ENCODE measurements at regions not wholly inside any gene's neighbourhood (a gene's known extent, or its start where the extent isn't known, plus 50 kb on each side); places are given as distances from the start of the nearest gene placed in this dataset.

DNA sequence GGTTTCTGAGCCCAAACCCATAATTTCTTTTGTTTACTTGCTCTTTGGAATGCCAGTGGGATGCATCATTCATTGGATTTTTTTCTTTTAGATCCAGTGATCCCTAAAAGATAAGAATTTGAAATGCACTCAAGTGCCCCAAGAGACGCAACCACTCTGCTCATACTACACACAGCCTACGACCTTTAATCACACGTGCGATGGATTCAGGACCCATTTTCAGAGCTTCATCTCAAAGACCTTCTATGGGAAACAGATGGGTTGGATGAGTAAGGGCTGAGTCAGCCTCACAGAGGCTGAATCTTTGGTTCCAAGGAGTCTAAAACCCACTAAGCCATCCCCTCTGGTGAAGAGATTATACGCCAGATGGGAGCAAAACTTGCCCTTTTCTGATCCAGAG lies 265.5 kb upstream of the EXOC2 start:
- TF ChIP-seq FOXJ3 (CRISPR knock-in tag; IDR thresholded peaks at IDR 0.05; ENCODE audit: borderline replicate concordance) (no peak), JUN (CRISPR knock-in tag; IDR thresholded peaks at IDR 0.05) (no peak)
- TF ChIP-seq, protein P1, sequence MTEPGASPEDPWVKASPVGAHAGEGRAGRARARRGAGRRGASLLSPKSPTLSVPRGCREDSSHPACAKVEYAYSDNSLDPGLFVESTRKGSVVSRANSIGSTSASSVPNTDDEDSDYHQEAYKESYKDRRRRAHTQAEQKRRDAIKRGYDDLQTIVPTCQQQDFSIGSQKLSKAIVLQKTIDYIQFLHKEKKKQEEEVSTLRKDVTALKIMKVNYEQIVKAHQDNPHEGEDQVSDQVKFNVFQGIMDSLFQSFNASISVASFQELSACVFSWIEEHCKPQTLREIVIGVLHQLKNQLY (CRISPR knock-in tag; IDR thresholded peaks at IDR 0.05), result no peak
- TF ChIP-seq, protein P2, sequence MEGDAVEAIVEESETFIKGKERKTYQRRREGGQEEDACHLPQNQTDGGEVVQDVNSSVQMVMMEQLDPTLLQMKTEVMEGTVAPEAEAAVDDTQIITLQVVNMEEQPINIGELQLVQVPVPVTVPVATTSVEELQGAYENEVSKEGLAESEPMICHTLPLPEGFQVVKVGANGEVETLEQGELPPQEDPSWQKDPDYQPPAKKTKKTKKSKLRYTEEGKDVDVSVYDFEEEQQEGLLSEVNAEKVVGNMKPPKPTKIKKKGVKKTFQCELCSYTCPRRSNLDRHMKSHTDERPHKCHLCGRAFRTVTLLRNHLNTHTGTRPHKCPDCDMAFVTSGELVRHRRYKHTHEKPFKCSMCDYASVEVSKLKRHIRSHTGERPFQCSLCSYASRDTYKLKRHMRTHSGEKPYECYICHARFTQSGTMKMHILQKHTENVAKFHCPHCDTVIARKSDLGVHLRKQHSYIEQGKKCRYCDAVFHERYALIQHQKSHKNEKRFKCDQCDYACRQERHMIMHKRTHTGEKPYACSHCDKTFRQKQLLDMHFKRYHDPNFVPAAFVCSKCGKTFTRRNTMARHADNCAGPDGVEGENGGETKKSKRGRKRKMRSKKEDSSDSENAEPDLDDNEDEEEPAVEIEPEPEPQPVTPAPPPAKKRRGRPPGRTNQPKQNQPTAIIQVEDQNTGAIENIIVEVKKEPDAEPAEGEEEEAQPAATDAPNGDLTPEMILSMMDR (IDR thresholded peaks at IDR 0.05), result no peak
- TF ChIP-seq, protein P3, sequence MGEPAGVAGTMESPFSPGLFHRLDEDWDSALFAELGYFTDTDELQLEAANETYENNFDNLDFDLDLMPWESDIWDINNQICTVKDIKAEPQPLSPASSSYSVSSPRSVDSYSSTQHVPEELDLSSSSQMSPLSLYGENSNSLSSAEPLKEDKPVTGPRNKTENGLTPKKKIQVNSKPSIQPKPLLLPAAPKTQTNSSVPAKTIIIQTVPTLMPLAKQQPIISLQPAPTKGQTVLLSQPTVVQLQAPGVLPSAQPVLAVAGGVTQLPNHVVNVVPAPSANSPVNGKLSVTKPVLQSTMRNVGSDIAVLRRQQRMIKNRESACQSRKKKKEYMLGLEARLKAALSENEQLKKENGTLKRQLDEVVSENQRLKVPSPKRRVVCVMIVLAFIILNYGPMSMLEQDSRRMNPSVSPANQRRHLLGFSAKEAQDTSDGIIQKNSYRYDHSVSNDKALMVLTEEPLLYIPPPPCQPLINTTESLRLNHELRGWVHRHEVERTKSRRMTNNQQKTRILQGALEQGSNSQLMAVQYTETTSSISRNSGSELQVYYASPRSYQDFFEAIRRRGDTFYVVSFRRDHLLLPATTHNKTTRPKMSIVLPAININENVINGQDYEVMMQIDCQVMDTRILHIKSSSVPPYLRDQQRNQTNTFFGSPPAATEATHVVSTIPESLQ (CRISPR knock-in tag; IDR thresholded peaks at IDR 0.05), result no peak
